GM04504 (cell line): ENCODE measurements at regions not wholly inside any gene's neighbourhood (a gene's known extent, or its start where the extent isn't known, plus 50 kb on each side); places are given as distances from the start of the nearest gene placed in this dataset.

Source experiments
- DNase-seq: peaks from one replicate; pipeline ENCODE4 v3.0.0-alpha.2; 2012; ENCODE audit warnings: low read depth

- DNase-seq: no peak
These were observed 58.5 kb upstream of the FOXC1 start for GRCh38 chr6:1551249-1551648.

- no peak for DNase-seq
These were observed 57.4 kb upstream of the FOXC1 start for GRCh38 chr6:1552296-1552761.

GRCh38 chr6:1553562-1554083 lies 56.1 kb upstream of the FOXC1 start:
- DNase-seq: no peak

GRCh38 chr6:1554141-1554475 lies 55.6 kb upstream of the FOXC1 start:
- DNase-seq: no peak

GRCh38 chr6:1554476-1555310 lies 55.0 kb upstream of the FOXC1 start:
- no peak for DNase-seq

GRCh38 chr6:1558388-1558787 lies 51.3 kb upstream of the FOXC1 start:
- no peak for DNase-seq
